Thoracic aorta (tissue), 2 donors: ENCODE measurements at regions not wholly inside any gene's neighbourhood (a gene's known extent, or its start where the extent isn't known, plus 50 kb on each side); places are given as distances from the start of the nearest gene placed in this dataset.

Experiments
- ATAC-seq: fragments of 150-250 bp; one replicate; pipeline ENCODE4 v1.8.0; 2017; ENCODE audit warnings: low read depth; ENCODE audit not compliant: insufficient number of reproducible peaks, low FRiP score
- DNase-seq: peaks from one replicate; pipeline ENCODE4 v3.0.0-alpha.2; 2020; ENCODE audit warnings: low spot score
- H3K27ac ChIP-seq, 2 donors: fragments of 200-600 bp; sonication (generic); 1 replicate in 1 of 2; 2 replicates in 1 of 2; pipeline ENCODE4 v1.5.1; 2016; ENCODE audit warnings: mild to moderate bottlenecking in 2 of 2, moderate library complexity in 2 of 2
- H3K27me3 ChIP-seq: fragments of 200-600 bp; sonication (generic); replicated peaks from 2 replicates; pipeline ENCODE4 v1.6.0; 2016; ENCODE audit warnings: mild to moderate bottlenecking; ENCODE audit not compliant: insufficient read depth
- H3K36me3 ChIP-seq: fragments of 200-600 bp; sonication (generic); one replicate; pipeline ENCODE4 v1.5.1; 2016
- H3K4me1 ChIP-seq, 2 donors: fragments of 200-600 bp; sonication (generic); 1 replicate in 1 of 2; 2 replicates in 1 of 2; pipeline versions ENCODE4 v1.5.1 to v1.6.0; 2016; ENCODE audit warnings: low read depth in 2 of 2, mild to moderate bottlenecking in 1 of 2; ENCODE audit not compliant: control insufficient read depth in 1 of 2
- H3K4me3 ChIP-seq: fragments of 200-600 bp; sonication (generic); 2 replicates; pipeline ENCODE4 v1.5.1; 2016; ENCODE audit warnings: mild to moderate bottlenecking
- H3K9me3 ChIP-seq: fragments of 200-600 bp; sonication (generic); 2 replicates; pipeline ENCODE4 v1.5.1; 2016
- CTCF ChIP-seq: fragments of 200-600 bp; sonication (generic); IDR thresholded peaks from one replicate; pipeline ENCODE4 v1.5.1; 2019; ENCODE audit warnings: antibody characterized with exemption

- Histone ChIP-seq H3K4me3 (no peak overlapping the region), H3K27ac (no peak overlapping the region), H3K27me3 (no peaks in the 10 kb centered on the region), H3K4me1 (no peaks in the 10 kb centered on the region), H3K9me3 (no peaks in the 10 kb centered on the region), H3K36me3 (no peaks in the 10 kb centered on the region)
- ATAC-seq (no peak), DNase-seq (no peak)
- TF ChIP-seq CTCF: no peak
Measured at GRCh38 chr7:41813286-41813685, 110.4 kb upstream of the INHBA start.

DNA sequence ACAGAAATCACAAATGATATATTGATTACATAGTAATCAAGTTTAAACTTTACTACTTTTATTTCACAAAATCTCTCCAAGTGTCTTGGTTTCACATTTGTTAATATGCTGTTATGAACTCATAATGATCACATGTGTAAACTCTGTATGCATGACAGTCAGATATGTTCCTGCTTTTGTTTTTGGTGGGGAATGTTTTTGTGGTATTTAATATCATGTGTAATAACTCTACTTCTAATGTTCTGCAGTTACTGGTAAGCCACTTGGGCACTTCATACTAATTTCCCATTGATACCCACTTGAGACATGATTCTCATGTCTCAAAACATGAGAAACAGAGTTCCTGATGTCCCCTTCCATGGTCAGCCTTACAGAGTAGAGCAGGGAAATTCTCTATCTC is 109.1 kb upstream of the INHBA start:
- no peaks in the 10 kb centered on the region for H3K36me3 ChIP-seq
- H3K27ac ChIP-seq: no peak overlapping the region
- no peak for TF ChIP-seq CTCF
- H3K9me3 ChIP-seq: no peaks in the 10 kb centered on the region
- DNase-seq (no peak), ATAC-seq (no peak)
- H3K4me3 ChIP-seq: no peak overlapping the region
- H3K4me1 ChIP-seq: no peaks in the 10 kb centered on the region
- no peaks in the 10 kb centered on the region for H3K27me3 ChIP-seq

DNA sequence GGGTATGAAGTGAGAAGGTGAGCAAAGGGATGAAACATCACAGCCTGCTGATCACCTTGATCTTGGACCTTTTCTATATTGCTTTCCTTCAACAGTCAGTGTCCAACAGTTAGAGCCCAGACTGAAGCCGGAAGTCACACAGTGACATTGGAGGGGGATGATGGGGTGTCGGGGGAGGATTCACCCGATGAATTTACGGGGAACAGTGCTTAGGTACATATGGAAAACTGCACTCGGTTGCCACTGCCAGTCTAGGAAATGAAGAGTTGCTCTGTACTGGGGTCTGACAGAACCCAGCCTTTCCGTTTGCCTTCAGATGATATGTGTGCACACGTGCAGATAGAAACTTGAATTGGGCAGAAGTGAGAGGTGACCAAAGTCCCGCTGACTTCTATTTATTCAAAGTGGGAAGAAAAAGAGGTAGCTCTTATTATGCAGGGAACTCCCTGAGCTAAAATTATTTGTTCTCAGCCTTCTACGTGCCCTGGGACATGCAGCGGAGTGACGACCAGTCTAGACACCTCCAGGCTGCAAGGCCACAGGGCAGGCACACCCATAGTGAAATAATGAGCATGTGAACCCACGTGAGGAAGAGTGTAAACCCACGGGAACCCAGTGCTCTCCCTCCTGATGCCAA is 107.2 kb upstream of the INHBA start:
- no peaks in the 10 kb centered on the region for H3K4me1 ChIP-seq
- no peaks in the 10 kb centered on the region for H3K36me3 ChIP-seq
- no peak overlapping the region for H3K27ac ChIP-seq
- no peak for DNase-seq
- no peaks in the 10 kb centered on the region for H3K9me3 ChIP-seq
- no peaks in the 10 kb centered on the region for H3K27me3 ChIP-seq
- no peak for TF ChIP-seq CTCF
- no peak overlapping the region for H3K4me3 ChIP-seq
- ATAC-seq: no peak

DNA sequence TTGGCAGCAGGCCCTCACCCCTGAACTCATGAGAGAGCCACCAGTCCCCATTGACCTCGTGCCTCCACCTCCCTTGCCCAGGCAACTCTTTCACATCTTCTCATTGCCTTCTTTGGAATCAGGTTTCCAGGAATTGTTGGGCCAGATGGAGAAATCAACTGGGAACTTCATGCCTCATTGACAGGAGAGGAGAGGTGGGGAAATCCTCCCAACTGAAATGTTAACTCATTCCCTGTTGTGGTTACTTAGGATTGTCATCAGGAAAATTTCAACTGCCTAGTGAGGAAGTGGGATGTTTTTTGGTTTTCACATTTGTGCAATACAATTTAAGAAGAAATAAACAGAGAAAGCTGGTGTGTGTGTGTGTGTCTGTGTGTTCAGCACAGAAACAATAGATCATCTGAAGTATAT is 106.6 kb upstream of the INHBA start:
- ATAC-seq (no peak), DNase-seq (no peak)
- H3K4me3 ChIP-seq: no peak overlapping the region
- no peak overlapping the region for H3K27ac ChIP-seq
- no peaks in the 10 kb centered on the region for H3K4me1 ChIP-seq
- no peaks in the 10 kb centered on the region for H3K36me3 ChIP-seq
- no peaks in the 10 kb centered on the region for H3K9me3 ChIP-seq
- no peak for TF ChIP-seq CTCF
- H3K27me3 ChIP-seq: no peaks in the 10 kb centered on the region

- TF ChIP-seq CTCF: no peak
- Histone ChIP-seq H3K27me3 (no peaks in the 10 kb centered on the region), H3K27ac (no peak overlapping the region), H3K36me3 (no peaks in the 10 kb centered on the region), H3K4me1 (no peaks in the 10 kb centered on the region), H3K9me3 (no peaks in the 10 kb centered on the region), H3K4me3 (no peak overlapping the region)
- ATAC-seq (no peak), DNase-seq (no peak)
Measured at GRCh38 chr7:41809116-41809515, 106.2 kb upstream of the INHBA start.
